Hepatocyte (in vitro differentiated cells): ENCODE measurements at regions not wholly inside any gene's neighbourhood (a gene's known extent, or its start where the extent isn't known, plus 50 kb on each side); places are given as distances from the start of the nearest gene placed in this dataset.

Source experiments
- CTCF ChIP-seq: fragments of 200-600 bp; sonication (generic); IDR thresholded peaks from 2 replicates; pipeline ENCODE4 v1.5.1; 2016; ENCODE audit warnings: antibody characterized with exemption, mild to moderate bottlenecking; ENCODE audit not compliant: poor library complexity
- EZH2 ChIP-seq: fragments of 200-600 bp; sonication (generic); IDR thresholded peaks from 2 replicates; pipeline ENCODE4 v1.6.1; 2016; ENCODE audit warnings: antibody characterized with exemption, mild to moderate bottlenecking, borderline replicate concordance

DNA sequence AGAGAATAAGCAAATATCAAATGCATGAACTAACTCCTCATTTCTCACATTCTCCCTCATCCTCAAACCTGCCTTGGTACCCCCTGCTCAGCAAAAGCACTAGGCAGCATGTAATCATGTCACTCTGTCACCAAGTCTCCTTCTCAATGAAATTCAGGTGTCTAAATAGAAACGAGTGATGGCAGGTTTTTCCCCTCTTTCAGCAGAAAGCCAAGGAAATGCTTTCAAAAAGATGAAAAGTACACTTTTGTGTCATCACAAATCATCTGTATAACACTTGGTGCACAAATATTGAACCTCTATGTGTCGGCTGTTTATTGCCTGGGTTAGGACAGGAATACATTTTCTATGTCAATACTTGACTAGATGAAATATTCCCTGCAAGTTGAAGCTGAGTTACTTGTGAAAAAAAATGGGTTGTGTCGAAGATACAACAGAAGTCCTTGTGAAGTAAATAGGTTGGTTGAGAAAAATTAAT is 285.1 kb upstream of the MAGEB18 start:
- TF ChIP-seq CTCF (no peak), EZH2 (no peak)
